ENCODE measurements at regions not wholly inside any gene's neighbourhood (a gene's known extent, or its start where the extent isn't known, plus 50 kb on each side); places are given as distances from the start of the nearest gene placed in this dataset.

DNA sequence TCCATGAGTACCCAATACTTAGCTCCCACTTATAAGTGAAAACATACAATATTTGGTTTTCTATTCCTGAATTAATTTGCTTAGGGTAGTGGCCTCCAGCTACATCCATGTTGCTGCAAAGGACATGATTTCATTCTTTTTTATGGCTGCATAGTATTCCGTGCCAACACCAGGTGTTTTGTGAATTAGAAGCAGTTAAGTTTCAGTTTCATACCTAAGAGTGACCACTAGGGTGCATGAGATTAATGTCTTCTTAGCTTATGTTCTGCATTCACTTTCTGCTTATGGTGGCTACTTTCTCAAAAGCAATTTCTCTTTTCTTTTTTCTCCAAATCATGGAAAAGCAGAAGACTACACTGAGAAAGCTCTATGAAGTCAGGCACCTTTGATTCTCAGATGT, 65.1 kb upstream of the VSTM2A start:
- Histone ChIP-seq H3K27me3 (replicated peaks; ENCODE audit: insufficient read depth, low read length) (no peaks in the 10 kb centered on the region), H3K27ac (ENCODE audit: low read length) (no peak overlapping the region), H3K4me2 (ENCODE audit: low read depth, low read length) (no peak overlapping the region), H3K9me2 (replicated peaks; ENCODE audit: insufficient read depth, low read length) (no peaks in the 10 kb centered on the region), H3K9me3 (replicated peaks; ENCODE audit: insufficient read depth, low read length) (no peaks in the 10 kb centered on the region), H3F3A (ENCODE audit: insufficient read depth, low read length) (no peaks in the 10 kb centered on the region), H3K79me2 (ENCODE audit: low read length) (no peaks in the 10 kb centered on the region), H3K36me3 (replicated peaks; ENCODE audit: insufficient read depth, low read length) (no peaks in the 10 kb centered on the region), H4K20me1 (ENCODE audit: insufficient read depth, low read length) (no peaks in the 10 kb centered on the region), H3K9ac (ENCODE audit: low read length) (no peak overlapping the region), H3K4me3 (ENCODE audit: low read length) (no peak overlapping the region), H3K4me1 (ENCODE audit: low read length) (no peaks in the 10 kb centered on the region), H2AFZ (ENCODE audit: low read length) (no peak overlapping the region)
- TF ChIP-seq EZH2 (optimal IDR thresholded peaks at IDR 0.05; ENCODE audit: low read depth, low read length) (no peak), CTCF (IDR thresholded peaks at IDR 0.05; ENCODE audit: low read length) (peak; percentile 22; the same call in 1 of the 2 replicates)
- peak; percentile 13 for DNase-seq

DNA sequence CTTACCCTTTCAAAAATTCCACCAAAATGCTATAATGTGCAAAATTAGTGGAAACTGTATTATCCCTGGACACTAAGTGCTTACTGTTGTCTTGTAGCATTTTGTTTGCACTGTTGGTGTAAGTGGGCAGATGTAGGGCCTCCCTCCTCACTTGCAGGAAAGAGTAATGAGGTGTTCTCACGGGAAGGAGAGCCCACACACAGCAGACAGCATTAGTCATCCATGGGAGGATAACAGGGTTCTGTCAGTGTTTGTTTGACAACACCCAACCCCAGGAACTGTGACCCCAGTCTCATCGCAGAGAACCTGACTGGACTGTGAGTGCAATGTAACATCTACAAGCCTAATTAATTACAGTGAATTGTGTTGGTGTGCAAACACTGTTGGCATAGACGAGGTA, 58.7 kb upstream of the VSTM2A start:
- H2AFZ ChIP-seq (ENCODE audit: low read length): no peak overlapping the region
- H3K27ac ChIP-seq (ENCODE audit: low read length): no peak overlapping the region
- H3K9ac ChIP-seq (ENCODE audit: low read length): no peak overlapping the region
- no peaks in the 10 kb centered on the region for H3K4me1 ChIP-seq (ENCODE audit: low read length)
- no peak overlapping the region for H3K4me2 ChIP-seq (ENCODE audit: low read depth, low read length)
- no peaks in the 10 kb centered on the region for H3F3A ChIP-seq (ENCODE audit: insufficient read depth, low read length)
- H3K27me3 ChIP-seq (replicated peaks; ENCODE audit: insufficient read depth, low read length): no peaks in the 10 kb centered on the region
- TF ChIP-seq EZH2 (optimal IDR thresholded peaks at IDR 0.05; ENCODE audit: low read depth, low read length) (no peak), EZH2phosphoT487 (IDR thresholded peaks at IDR 0.05; ENCODE audit: low read length) (no peak), CTCF (IDR thresholded peaks at IDR 0.05; ENCODE audit: low read length) (no peak)
- no peaks in the 10 kb centered on the region for H3K9me2 ChIP-seq (replicated peaks; ENCODE audit: insufficient read depth, low read length)
- H3K79me2 ChIP-seq (ENCODE audit: low read length): no peaks in the 10 kb centered on the region
- H4K20me1 ChIP-seq (ENCODE audit: insufficient read depth, low read length): no peaks in the 10 kb centered on the region
- H3K9me3 ChIP-seq (replicated peaks; ENCODE audit: insufficient read depth, low read length): no peaks in the 10 kb centered on the region
- no peak for DNase-seq
- H3K4me3 ChIP-seq (ENCODE audit: low read length): no peak overlapping the region
- no peaks in the 10 kb centered on the region for H3K36me3 ChIP-seq (replicated peaks; ENCODE audit: insufficient read depth, low read length)

- no peak overlapping the region for H2AFZ ChIP-seq (ENCODE audit: low read length)
- no peak for TF ChIP-seq EZH2phosphoT487 (IDR thresholded peaks at IDR 0.05; ENCODE audit: low read length)
- no peak for TF ChIP-seq EZH2 (optimal IDR thresholded peaks at IDR 0.05; ENCODE audit: low read depth, low read length)
- TF ChIP-seq CTCF (IDR thresholded peaks at IDR 0.05; ENCODE audit: low read length): no peak
- no peaks in the 10 kb centered on the region for H3F3A ChIP-seq (ENCODE audit: insufficient read depth, low read length)
- no peaks in the 10 kb centered on the region for H3K9me2 ChIP-seq (replicated peaks; ENCODE audit: insufficient read depth, low read length)
- no peak overlapping the region for H3K4me3 ChIP-seq (ENCODE audit: low read length)
- H3K36me3 ChIP-seq (replicated peaks; ENCODE audit: insufficient read depth, low read length): no peaks in the 10 kb centered on the region
- no peaks in the 10 kb centered on the region for H3K79me2 ChIP-seq (ENCODE audit: low read length)
- H3K4me1 ChIP-seq (ENCODE audit: low read length): no peaks in the 10 kb centered on the region
- H4K20me1 ChIP-seq (ENCODE audit: insufficient read depth, low read length): no peaks in the 10 kb centered on the region
- H3K9ac ChIP-seq (ENCODE audit: low read length): no peak overlapping the region
- no peak overlapping the region for H3K27ac ChIP-seq (ENCODE audit: low read length)
- DNase-seq: no peak
- no peak overlapping the region for H3K4me2 ChIP-seq (ENCODE audit: low read depth, low read length)
- H3K27me3 ChIP-seq (replicated peaks; ENCODE audit: insufficient read depth, low read length): no peaks in the 10 kb centered on the region
- H3K9me3 ChIP-seq (replicated peaks; ENCODE audit: insufficient read depth, low read length): no peaks in the 10 kb centered on the region
These were observed 57.1 kb upstream of the VSTM2A start for GRCh38 chr7:54485044-54485443.

Measured in MM.1S (cell line).